Endometrium (tissue), 2 donors: ENCODE measurements at regions not wholly inside any gene's neighbourhood (a gene's known extent, or its start where the extent isn't known, plus 50 kb on each side); places are given as distances from the start of the nearest gene placed in this dataset.

Experiments
- FAIRE-seq: peaks from 2 replicates; lab custom pipeline; 2012; peaks lifted over from hg19 to GRCh38; lab: Jason Lieb, UNC
- donor health status: control.
- donor health status: control.

DNA sequence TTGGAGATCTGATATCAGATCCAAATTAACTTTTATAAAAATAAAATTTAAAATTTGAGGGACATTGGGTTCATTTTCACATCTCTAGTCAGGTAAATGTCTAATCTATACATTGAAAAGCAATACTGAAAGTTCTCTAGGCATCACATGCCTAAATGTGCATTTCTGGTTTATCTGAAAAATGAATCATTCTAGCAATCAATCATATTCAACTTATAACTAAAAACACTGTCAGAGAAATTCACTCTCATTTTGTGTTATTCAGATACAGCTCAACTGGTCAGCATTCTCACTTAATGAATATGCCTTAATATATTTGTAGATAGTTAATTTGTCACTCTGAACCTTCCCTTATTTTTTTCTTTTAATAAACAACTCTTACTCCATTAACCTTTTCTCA is 243.2 kb downstream of the CASP12 start:
- FAIRE-seq, result no peak

DNA sequence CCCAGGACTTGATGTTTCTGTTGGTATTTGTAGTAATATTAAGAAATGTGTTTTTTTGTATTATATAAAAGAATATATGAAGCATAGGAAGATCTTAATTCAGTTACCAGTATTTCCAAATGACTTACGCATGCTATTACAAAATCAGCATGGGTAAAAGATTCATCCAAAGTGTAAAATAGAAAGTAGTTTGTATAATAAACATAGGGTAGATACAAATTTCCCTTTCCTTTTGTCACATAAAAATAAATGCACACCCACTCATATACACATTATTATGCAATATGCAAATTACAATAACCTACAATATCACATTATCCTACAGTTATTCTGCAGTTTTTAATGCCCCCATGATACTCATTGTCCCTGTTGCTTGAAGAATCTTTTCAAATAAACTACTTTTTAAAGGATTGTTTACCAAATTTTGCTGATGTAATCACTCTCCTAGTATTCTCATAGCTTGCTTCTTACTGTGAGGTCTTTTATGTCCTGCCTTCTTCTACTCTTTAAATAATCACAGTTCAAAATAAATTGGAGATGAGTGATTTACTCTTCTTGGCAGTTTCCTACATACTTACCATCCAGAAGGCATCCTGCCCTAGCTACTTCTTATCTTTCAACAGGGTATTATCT is 244.0 kb downstream of the CASP12 start:
- no peak for FAIRE-seq

DNA sequence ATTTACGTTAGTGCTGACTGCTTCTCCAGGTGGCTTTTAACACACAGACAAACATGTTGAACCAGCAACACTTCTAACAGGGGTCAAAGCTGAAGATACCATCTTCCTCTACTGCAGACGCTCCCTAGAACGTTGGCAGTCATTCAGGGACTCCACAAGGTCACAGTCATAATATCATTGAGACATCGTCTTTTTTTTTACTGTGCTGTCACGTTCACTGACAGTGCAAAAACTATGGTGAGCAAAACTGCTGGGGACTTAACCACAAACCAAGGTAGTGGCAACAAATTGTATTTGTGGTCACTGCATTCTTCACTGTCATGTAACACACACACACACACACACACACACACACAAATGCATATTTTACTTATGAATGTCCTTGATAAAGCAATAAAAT is 244.9 kb downstream of the CASP12 start:
- FAIRE-seq, result no peak

DNA sequence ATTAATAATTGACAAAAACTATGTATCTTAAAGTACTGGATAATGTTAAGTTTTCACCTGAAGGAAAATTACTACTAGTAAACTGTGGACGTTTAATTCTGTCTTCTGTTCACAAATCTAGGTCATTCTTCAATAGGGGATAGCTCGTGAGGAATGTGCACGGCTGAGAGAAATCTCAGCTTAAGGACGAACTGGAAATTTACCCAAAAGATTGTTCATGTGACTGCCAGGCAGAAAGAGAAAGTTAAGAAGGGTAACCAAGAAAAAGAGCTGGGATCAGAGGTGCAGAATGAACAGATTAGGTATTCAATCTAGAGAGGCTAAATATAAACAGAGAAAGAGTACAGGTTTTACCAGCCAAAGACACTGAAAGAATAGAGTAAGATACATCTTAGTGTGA is 245.3 kb downstream of the CASP12 start:
- no peak for FAIRE-seq

DNA sequence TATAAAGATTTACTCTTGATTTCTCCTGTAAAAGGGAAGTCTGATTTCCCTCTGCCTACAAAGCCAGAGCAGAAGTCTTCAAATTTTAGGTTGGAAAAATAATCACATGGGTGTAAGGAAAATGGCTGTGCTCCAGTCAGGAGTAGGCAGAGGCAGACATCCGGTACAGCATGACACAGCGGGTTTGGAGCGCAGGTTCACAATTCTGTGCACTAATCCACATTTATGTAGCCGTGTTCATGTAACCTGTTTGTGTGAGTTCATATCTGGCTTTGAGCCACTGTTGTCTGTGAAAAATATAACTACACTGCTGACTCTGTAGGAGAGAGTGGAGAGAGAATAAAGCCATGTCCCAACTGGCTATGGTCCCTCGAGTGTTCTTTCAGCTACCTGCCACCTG is 248.0 kb downstream of the CASP12 start:
- FAIRE-seq, result no peak

DNA sequence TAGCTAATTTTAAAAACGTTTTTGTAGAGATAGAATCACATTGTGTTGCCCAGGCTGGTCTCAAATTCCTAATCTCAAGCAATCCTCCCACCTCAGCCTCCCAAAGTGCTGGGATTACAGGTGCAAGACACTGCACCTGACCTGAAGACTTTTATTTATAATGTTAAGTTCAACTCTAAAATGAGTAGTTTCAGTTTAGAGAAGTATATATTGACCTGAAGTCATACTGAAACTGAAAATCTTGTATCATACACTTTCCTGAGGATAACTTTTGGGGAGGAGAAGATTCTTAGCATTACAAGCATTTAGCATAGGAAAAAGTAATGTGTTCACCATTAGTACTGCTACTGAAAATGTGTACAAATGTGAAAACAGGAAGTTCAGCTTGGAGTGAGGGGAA is 249.3 kb downstream of the CASP12 start:
- no peak for FAIRE-seq

DNA sequence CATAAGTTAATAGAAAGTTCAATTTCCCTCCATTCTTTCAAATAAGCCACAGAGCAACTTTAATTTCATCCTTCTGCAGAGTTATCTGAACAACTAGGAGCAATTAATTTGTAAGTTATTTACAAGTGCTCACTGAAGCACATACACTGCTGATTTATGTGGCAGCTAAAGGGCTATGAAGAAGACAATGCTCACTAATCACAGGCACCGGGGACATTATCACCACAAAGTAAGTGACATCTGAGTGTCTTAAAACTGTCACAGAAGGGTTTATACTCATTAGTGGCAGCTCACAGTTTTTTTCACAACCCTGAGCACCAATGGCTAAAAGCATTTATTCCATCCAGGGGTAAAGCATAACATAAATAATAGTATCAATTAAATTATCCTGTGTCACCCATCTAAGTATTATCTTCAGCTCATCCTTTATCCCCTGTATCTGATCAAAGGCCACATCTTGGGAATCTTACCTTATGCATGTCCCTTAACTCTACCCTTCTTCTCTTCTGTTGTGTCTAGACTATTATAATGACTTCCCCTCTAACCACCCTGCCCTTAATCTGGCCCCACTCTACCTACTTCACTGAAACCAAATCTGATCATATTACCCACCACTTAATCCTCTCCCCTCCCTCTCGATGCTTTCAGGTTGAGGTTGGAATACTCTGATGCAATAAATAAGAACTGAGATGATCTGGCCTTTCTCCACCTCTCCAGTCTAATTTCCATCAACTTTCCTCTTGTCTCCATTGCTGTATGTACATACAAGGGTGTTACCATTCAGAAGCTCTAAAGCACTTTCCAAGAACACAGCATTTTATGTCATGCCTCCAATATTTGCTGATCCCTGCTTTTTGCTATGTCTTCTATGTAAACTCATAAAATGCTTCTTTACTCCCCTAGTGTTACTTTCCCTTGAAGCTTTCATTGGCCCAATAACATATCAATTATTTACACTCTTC is 252.7 kb downstream of the CASP12 start:
- FAIRE-seq, result no peak

DNA sequence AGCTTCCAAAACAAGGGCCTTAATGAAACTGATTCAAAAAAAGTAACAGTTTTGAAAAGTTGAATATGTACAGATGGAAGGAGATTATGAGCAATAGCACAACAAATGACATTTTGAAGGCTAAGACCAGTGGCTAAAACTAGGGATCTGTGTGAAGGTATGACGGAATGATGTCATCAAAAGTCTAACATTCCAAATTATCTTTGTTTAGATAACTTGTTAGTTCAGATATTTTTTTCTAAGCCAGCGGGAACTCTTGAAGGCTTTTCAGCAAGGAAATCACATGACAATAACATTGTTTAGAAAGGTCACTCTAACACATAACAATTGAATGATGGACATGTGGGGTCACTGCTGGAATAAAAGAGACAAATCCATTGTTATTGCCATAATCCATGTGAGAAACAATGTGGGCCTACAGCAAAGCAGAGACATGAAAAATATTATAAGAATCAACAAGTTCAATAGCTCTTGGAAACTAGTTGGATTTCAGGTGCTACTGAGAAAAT is 260.5 kb downstream of the CASP12 start:
- no peak for FAIRE-seq

DNA sequence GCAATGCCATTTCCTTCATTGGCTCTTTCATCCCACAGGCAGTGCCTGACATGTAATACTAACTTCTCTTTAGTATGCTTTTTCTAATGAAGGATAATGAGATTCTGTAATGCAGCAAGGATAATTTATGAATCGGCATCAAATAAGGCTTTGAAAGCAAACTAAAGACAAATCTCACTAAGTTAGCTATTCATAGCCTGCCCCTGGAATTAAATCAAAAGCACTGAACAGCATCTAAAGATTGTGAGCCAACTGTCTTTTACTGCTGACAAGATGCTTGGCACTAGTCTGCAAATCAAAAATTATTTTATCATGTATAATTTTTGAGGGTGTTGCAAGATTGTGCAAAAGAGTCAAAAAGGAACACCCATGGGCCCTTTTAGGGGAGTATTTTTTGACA is 265.0 kb downstream of the CASP12 start:
- no peak for FAIRE-seq

DNA sequence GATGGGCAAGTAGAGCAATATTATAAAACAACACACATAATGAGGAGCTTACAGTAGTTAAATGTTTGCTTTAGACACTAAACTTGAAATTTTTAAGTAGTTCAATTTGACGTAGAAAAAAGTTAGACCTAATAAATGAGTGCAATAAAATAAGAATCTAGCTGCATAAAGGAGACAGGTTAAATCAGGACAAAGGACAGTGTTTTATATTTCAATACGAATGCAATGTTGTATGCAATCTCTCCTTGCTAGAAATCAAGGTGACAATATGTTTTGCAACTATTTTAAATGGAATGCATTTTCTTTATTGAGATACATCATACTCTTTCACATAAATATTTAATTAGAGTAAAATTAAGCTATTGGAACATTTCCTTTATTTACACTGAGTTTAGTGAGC is 267.9 kb downstream of the CASP12 start:
- FAIRE-seq, result no peak

DNA sequence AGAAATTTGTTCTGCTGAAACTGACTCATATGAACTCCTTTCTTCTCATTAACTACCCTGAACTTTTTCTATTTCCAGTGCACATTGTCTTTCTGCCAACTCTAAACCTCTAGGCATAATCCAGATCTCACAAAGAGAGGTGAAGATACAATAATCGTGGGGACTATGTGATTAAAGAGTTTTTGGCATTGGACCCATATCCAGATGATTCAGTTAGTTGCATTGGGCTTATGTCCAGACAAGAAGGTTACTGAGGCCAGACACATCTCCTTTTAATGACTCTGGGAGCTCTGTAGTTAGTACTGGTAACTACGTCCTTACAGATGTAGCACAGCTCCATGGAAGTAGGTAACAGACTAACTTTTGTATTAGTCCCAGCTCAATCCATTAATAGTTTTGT is 273.0 kb downstream of the CASP12 start:
- no peak for FAIRE-seq

DNA sequence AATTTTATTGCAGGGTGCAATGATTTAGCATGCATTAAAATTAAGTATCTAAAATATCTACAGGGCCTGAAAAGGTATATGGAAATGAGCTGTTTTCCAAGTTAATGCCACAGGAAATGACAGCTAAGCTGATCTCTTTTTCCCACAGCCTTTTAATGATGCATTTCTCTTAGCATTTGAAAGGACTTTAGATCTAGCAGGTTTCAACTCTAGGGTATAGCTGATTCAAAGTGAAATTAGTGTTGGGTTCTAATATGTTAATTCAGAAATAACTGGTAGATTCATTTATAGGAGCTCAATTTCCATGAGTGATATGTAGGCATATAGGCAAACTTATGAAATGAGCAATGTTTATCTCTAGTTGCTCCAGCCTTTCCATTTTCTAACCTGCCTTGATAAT is 274.2 kb downstream of the CASP12 start:
- no peak for FAIRE-seq

DNA sequence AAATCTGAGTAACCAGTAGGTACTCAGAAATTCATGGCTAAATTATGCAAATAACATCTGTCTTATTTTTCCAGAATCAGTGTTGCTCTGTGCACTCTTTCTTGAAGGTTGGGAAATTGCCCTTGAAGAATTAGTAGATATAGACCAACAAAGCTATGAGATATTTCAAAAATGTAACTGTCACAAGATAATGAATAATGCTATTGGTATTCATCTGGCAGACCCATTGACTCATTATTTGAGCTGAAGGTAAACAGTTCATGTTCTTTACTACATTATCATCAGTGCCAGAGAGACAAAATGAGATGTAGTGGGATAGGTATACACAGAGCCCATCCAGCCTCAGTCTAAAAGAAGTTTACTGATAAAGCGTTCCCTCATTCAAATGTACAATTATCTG is 274.7 kb downstream of the CASP12 start:
- FAIRE-seq, result no peak

DNA sequence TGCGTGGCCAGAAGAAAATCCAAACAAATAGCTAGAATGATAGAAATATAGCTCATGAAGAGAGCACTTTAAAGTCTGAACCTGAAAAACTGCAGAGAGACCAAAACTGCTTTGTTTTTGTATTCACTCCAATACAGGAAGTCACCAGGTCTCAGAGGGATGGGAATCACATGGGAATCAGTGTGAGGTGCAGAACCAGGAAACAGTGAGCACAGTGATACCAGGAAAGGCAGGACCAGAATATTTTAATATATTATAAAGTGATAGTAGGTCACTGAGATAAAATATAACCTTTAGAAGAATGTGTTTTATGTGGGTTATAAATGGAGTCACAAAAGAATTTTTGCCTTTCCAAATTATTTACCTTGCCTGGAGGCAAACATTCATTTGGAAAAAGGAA is 277.3 kb downstream of the CASP12 start:
- FAIRE-seq, result no peak

DNA sequence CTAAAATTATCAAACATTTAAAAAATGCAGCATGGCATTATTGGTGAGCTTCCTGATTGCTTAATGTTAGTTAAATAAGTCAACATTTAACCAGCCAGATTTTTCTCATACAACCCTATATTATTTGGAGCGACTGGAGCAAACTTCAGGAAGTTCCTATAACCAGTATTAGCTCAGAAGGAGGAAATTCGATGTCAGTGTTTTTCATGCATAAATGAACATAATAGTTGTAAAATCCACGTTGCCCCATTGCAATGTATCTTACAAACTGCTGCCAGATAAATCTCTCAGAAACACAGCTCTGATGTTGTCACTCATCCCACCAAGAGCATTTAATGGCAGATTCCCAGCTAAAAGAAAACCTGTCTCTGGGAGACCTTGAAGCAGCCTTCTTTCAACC is 278.5 kb downstream of the CASP12 start:
- FAIRE-seq, result no peak

DNA sequence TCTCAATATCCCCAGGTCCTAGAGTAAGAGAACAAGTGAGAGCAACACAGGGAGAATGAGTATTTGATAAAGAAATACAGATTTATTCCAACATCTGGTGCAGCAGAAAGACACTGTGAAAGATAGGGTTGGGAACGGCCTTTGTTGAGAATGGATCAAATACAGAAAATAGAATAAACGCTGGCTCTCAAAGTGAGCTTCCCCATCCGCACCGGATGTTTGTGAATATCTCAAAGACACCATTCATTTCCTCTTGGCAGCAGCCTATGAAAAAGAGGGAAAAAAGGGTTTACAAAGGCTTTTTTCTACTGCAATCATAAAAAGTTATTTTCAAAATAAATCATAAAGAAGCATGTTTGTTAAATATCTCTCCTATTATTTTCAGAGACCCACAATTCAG is 279.3 kb downstream of the CASP12 start:
- peak; percentile 84 for FAIRE-seq

DNA sequence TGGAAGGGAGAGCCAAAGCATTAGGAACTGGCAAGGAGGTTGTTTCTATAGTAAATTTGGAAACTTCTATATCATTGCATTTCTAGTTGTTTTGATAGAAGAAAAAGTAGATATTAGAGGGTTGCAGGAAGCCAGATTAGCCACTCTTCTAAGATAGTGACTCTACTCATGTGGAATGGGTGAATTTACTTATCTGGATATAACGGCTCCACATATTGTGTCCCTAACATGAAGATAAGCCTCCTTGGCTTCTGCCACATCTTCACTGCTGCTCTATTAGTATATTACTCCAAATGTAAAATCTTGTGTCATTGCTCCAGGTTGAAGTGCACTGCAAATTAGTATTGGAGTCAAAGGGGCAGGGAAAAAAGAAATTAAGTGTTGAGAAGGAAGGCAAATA is 283.3 kb downstream of the CASP12 start:
- FAIRE-seq, result no peak

DNA sequence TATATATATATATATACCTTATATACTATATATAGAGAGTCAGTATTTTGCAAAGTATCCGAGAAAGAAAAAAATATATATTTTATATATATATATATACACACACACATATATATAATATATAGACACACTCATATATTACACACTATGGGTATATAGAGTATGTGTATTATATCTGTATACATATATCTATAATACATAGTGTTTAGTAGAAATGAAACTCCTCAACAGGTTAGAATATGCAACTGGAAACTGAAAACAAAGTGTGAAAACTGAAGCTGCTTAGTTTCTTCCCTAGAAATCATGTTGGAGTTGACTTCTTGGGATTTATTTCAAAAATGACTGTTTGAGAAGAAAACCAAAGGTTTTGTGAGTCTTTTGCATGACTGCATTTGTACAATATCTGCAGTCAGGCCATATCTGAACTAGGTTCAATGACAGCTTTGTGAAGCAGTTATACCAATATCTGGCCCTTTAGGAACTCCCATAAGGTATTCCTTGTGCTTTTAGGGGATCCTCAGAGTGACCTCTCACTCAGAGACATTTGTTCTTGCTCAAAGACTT is 284.1 kb downstream of the CASP12 start:
- FAIRE-seq, result no peak

DNA sequence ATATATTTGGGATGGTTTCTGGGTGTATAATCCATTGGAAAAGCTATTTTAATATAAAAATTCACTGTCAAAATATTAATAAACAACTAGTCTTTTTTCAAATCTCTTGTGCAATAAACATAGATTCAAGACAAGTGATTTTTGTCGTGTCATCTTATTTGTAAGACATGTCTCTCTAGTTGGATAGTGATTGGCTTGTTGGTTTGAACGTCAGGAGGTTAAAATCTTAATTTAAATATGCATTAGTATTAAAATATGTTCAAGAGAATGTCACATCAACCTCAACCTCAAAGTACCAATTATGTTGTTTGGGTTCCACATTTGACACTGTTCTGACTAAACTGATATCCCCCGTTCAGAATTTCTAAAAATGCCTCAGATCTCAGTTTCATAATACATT is 287.6 kb downstream of the CASP12 start:
- no peak for FAIRE-seq

DNA sequence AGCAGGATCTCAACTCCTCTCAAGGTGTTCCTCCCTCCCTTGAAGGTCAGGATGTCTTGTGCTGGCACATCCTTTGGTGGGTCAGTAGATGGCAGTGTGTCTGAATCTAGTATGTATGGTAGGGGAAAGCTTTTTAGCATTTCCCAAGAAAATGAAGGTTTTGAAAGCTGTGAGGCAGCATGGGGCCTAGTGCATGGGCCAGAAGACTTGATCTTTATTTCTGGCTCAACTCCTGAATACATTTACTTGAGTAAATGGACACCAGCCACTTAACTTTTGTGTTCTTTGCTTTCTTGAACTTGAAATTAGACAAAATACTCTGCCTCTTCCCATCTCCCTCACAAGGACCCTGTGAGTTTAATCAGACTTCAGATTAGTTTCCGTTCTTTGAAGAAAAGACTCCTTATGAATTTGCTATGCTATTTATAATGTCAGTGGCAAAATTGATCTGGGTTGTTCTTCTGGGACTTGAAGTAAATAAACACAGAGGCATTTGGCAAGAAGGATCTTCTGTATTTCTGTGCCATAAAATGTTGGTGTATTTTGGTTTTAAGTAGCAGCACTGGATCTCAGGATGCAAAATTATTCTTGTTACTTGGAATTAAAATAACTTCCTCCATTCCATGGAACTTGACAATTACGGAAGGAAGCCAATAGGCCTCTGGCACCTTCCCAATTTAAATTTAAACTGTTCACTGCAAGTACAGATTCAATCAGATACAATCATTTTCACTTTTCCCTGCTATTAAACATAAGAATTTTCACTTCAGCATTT is 288.8 kb downstream of the CASP12 start:
- no peak for FAIRE-seq

DNA sequence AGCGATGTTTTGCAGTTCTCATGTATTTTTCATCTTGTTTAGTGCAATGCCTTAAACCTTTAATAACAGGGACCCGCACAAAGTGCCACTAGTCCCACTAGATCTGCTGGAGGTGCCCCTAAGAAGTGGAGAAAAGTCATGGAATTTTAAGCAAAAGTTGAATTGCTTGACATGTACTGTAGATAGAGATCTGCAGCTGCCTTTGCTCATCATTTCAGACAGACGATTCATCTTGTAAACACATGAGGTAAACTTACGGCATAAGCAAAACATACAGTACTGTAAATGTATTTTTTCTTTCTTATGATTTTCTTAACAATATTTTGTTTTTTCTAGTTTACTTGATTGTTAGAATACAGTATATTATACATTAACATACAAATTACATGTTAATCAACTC is 295.6 kb downstream of the CASP12 start:
- no peak for FAIRE-seq

DNA sequence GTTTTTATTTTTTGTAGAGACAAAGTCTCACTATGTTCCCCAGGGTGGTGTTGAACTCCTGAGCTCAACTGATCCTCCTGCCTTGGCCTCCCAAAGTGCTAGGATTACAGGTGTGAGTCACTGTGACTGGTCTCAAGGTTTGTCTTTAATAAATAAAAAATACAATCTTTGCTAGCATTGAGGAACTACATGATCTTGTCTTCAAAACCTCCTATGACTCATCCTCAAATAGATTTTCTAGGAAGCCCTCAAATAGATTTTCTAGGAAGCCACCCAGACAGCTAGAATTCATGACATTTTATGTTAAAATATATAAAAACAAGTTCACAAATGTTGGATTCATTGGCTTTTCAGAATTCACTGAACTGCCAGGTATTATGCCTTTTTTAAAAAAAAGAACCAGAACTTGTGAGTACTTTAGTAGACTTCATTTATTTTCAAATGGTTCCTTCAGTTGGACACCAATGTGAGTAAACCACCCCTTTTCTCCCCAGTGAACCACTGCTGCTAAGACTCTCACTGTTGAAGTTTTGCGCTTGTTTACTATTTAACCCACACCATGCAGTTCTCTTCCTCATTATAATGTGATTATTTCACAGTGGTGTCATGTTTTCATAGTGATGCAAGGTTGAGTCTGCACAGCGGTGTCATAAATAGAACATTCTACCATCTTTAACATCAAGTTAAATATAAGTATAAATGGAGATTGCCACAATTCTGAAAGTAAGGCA is 303.9 kb downstream of the CASP12 start:
- FAIRE-seq, result no peak
